Transverse colon (tissue), 4 donors: ENCODE measurements at regions not wholly inside any gene's neighbourhood (a gene's known extent, or its start where the extent isn't known, plus 50 kb on each side); places are given as distances from the start of the nearest gene placed in this dataset.

Experiments used
- DNase-seq: peaks from one replicate; pipeline ENCODE4 v3.0.0-alpha.2; 2019
- H3K27ac ChIP-seq, 4 donors: fragments of 200-600 bp; sonication (generic); 2 replicates each; pipeline ENCODE4 v1.5.1; 2016 to 2018; ENCODE audit warnings: inconsistent platforms in 4 of 4
- H3K27me3 ChIP-seq: fragments of 200-600 bp; sonication (generic); 2 replicates; pipeline ENCODE4 v1.5.1; 2017; ENCODE audit warnings: inconsistent platforms
- H3K36me3 ChIP-seq, 4 donors: fragments of 200-600 bp; sonication (generic); 2 replicates each; pipeline ENCODE4 v1.5.1; 2017 to 2019; ENCODE audit warnings: inconsistent platforms in 4 of 4
- H3K4me1 ChIP-seq, 4 donors: fragments of 200-600 bp; sonication (generic); 2 replicates each; pipeline ENCODE4 v1.5.1; 2017 to 2020; ENCODE audit warnings: inconsistent platforms in 4 of 4
- H3K4me3 ChIP-seq, 4 donors: fragments of 200-600 bp; sonication (generic); 1 replicate in 1 of 4; 2 replicates in 3 of 4; pipeline versions ENCODE4 v1.5.1 to v1.6.1; 2017 to 2019; ENCODE audit warnings: inconsistent platforms in 4 of 4
- H3K9me3 ChIP-seq, 2 donors: fragments of 200-600 bp; sonication (generic); 2 replicates each; pipeline ENCODE4 v1.5.1; 2017 to 2019; ENCODE audit warnings: inconsistent platforms in 2 of 2
- CTCF ChIP-seq, 5 experiments: fragments of 200-600 bp in 3 of 5; fragments of 450-650 bp in 2 of 5; sonication (generic) in 3 of 5; IDR thresholded peaks; 1 replicate in 2 of 5; 2 replicates in 3 of 5; pipeline ENCODE4 v1.5.1; 2016 to 2017; ENCODE audit warnings: antibody characterized with exemption in 5 of 5, inconsistent platforms in 3 of 5, mild to moderate bottlenecking in 2 of 5, moderate library complexity in 1 of 5
- EP300 ChIP-seq: sonication (generic); formaldehyde crosslinking; IDR thresholded peaks from one replicate; pipeline ENCODE4 v1.6.1; 2017; ENCODE audit warnings: antibody characterized with exemption, low read depth
- POLR2A ChIP-seq: fragments of 450-650 bp; IDR thresholded peaks from one replicate; pipeline ENCODE4 v1.6.1; 2016; ENCODE audit warnings: antibody characterized with exemption, mild to moderate bottlenecking, moderate library complexity
- POLR2AphosphoS5 ChIP-seq, 3 donors: sonication (generic); formaldehyde crosslinking; IDR thresholded peaks; one replicate each; pipeline ENCODE4 v1.6.1; 2016; ENCODE audit warnings: antibody characterized with exemption in 3 of 3
- WGBS, 2 donors: methylation state at CpG; one replicate each; pipeline ENCODE4 v1.1.5; 2018; ENCODE audit warnings: low coverage in 1 of 2; 5-methylcytosine and 5-hydroxymethylcytosine counted together
- in situ Hi-C, 4 donors: fragments of 200-750 bp; cut with MboI; loops; one replicate each; pipeline versions ENCODE4 v1.15.0 to v1.15.1; 2017; ENCODE audit warnings: low sequenced_read_pairs in 3 of 4, low pct_ligation_motif_present in 1 of 4, low pct_unique_long_range_greater_than_20kb in 1 of 4
- intact Hi-C: fragments of 100-400 bp; cut with DNase I; formaldehyde crosslinking; loops from one replicate; pipeline ENCODE4 v1.15.1; 2023; ENCODE audit warnings: low total_unique reads

DNA sequence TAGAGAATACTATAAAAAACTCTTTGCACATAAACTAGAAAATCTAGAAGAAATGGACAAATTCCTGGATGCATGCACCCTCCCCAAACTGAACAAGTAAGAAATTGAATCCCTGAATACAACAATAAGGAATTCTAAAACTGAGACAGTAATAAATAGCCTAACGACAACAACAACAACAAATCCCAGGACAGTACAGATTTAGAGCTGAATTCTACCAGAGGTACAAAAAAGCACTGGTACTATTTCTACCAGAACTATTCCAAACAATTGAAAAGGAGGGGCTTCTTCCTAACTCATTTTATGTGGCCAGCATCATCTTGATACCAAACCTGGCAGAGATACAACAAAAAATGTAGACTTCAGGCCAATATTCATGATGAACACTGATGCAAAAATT is 394.4 kb upstream of the RORB start:
- in situ Hi-C loops (no loop called here), intact Hi-C loops (no loop called here)
- no peak overlapping the region for H3K27ac ChIP-seq
- 63 to 81% methylated on average over 1 of the region's 1 CpG for WGBS, 2 donors
- H3K36me3 ChIP-seq, result no peaks in the 10 kb centered on the region
- H3K9me3 ChIP-seq, result no peaks in the 10 kb centered on the region
- no peaks in the 10 kb centered on the region for H3K4me1 ChIP-seq
- no peaks in the 10 kb centered on the region for H3K27me3 ChIP-seq
- TF ChIP-seq POLR2AphosphoS5 (IDR thresholded peaks at IDR 0.05), result no peak
- TF ChIP-seq POLR2A, result no peak
- TF ChIP-seq EP300, result no peak
- TF ChIP-seq CTCF (IDR thresholded peaks at IDR 0.05), result no peak
- DNase-seq, result no peak
- H3K4me3 ChIP-seq, result no peak overlapping the region

GRCh38 chr9:74107692-74108091 is 389.4 kb upstream of the RORB start:
- no peak overlapping the region for H3K4me3 ChIP-seq
- 86 to 87% methylated on average over 1 of the region's 1 CpG for WGBS, 2 donors
- TF ChIP-seq POLR2AphosphoS5 (IDR thresholded peaks at IDR 0.05) (no peak), CTCF (IDR thresholded peaks at IDR 0.05) (no peak), POLR2A (no peak), EP300 (no peak)
- DNase-seq, result no peak
- intact Hi-C loops, result no loop called here
- H3K9me3 ChIP-seq, result no peaks in the 10 kb centered on the region
- H3K4me1 ChIP-seq, result no peaks in the 10 kb centered on the region
- H3K27me3 ChIP-seq, result no peaks in the 10 kb centered on the region
- no peak overlapping the region for H3K27ac ChIP-seq
- in situ Hi-C loops, result no loop called here
- H3K36me3 ChIP-seq, result no peaks in the 10 kb centered on the region

DNA sequence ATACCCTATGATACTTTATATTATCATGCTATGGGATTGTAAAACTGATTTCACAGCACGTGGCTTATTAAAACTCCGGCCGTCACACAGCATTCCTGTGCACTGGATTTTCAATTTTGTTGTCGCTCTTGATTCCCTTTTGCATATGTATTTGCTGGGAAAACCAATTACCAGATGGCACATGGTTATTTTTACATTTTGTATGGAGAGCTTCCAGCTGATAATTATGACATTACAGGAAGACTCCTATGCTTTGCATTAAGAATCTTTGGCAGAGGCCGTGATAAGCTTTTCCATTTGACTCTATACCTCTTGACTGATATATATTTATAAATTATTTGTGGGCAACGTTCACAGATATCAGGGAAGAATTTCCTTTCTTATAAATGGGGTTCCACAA is 381.2 kb upstream of the RORB start:
- DNase-seq, result no peak
- no peaks in the 10 kb centered on the region for H3K4me1 ChIP-seq
- no peak overlapping the region for H3K27ac ChIP-seq
- WGBS, 2 donors, result 76 to 82% methylated on average over 6 of the region's 6 CpGs
- H3K9me3 ChIP-seq, result no peaks in the 10 kb centered on the region
- no peak for TF ChIP-seq POLR2A
- no peak for TF ChIP-seq POLR2AphosphoS5 (IDR thresholded peaks at IDR 0.05)
- TF ChIP-seq CTCF (IDR thresholded peaks at IDR 0.05), result no peak
- TF ChIP-seq EP300, result no peak
- in situ Hi-C loops, result no loop called here
- H3K4me3 ChIP-seq, result no peak overlapping the region
- H3K27me3 ChIP-seq, result no peaks in the 10 kb centered on the region
- H3K36me3 ChIP-seq, result no peaks in the 10 kb centered on the region
- intact Hi-C loops, result no loop called here

DNA sequence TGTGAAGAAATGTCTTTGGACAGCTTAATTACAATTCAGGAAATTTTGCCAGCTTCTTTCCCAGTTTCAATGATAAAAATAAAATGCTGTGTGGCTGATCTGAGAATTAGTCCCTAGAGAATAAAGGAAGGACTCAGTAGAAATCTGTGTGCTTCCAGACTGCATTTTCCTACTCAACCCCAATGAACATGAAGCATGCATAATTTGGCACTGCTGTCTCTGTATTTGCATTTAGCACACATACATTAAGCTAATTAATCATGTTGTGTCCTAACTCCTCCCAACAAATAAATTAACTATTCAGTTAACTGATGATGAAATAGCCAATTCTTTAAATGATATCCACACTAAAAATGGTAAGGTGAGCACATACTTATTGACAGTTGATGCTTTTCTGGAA is 380.0 kb upstream of the RORB start:
- H3K27ac ChIP-seq, result no peak overlapping the region
- in situ Hi-C loops, result no loop called here
- no peak overlapping the region for H3K4me3 ChIP-seq
- no peaks in the 10 kb centered on the region for H3K27me3 ChIP-seq
- no peaks in the 10 kb centered on the region for H3K36me3 ChIP-seq
- DNase-seq, result no peak
- intact Hi-C loops, result no loop called here
- no peaks in the 10 kb centered on the region for H3K9me3 ChIP-seq
- TF ChIP-seq EP300 (no peak), POLR2AphosphoS5 (IDR thresholded peaks at IDR 0.05) (no peak), CTCF (IDR thresholded peaks at IDR 0.05) (no peak), POLR2A (no peak)
- no peaks in the 10 kb centered on the region for H3K4me1 ChIP-seq
